CD14-positive monocyte (primary cell): ENCODE measurements at regions not wholly inside any gene's neighbourhood (a gene's known extent, or its start where the extent isn't known, plus 50 kb on each side); places are given as distances from the start of the nearest gene placed in this dataset.

Experiments used
- DNase-seq, 3 donors: peaks; one replicate each; pipeline ENCODE4 v3.0.0-alpha.2; 2011 to 2022
- H2AFZ ChIP-seq: 2 replicates; pipeline ENCODE4 v1.6.0; 2012; ENCODE audit warnings: mild to moderate bottlenecking, low read depth, low read length, inconsistent platforms; ENCODE audit not compliant: insufficient read depth, poor library complexity, severe bottlenecking
- H3K27ac ChIP-seq, 2 donors: 1 replicate in 1 of 2; 2 replicates in 1 of 2; pipeline ENCODE4 v1.5.1; 2012 to 2013; ENCODE audit warnings: low read length in 2 of 2, control low read depth in 1 of 2, inconsistent platforms in 1 of 2, low read depth in 1 of 2, mild to moderate bottlenecking in 1 of 2
- H3K27me3 ChIP-seq, 2 donors: one replicate each; pipeline versions ENCODE4 v1.6.0 to v1.6.1; 2011 to 2013; ENCODE audit warnings: low read length in 2 of 2; ENCODE audit not compliant: control insufficient read depth in 2 of 2, insufficient read depth in 2 of 2
- H3K36me3 ChIP-seq, 2 donors: replicated peaks in 1 of 2; 1 replicate in 1 of 2; 2 replicates in 1 of 2; pipeline versions ENCODE4 v1.5.1 to v1.6.1; 2012 to 2013; ENCODE audit warnings: low read length in 2 of 2, control low read depth in 1 of 2, inconsistent platforms in 1 of 2, mild to moderate bottlenecking in 1 of 2; ENCODE audit not compliant: insufficient read depth in 2 of 2, control insufficient read depth in 1 of 2
- H3K4me1 ChIP-seq, 2 donors: 1 replicate in 1 of 2; 2 replicates in 1 of 2; pipeline versions ENCODE4 v1.5.1 to v1.6.1; 2012 to 2013; ENCODE audit warnings: low read length in 2 of 2, control low read depth in 1 of 2, inconsistent platforms in 1 of 2, mild to moderate bottlenecking in 1 of 2, moderate library complexity in 1 of 2; ENCODE audit not compliant: insufficient read depth in 2 of 2, control insufficient read depth in 1 of 2
- H3K4me2 ChIP-seq: replicated peaks from 2 replicates; pipeline ENCODE3; 2012; ENCODE audit warnings: low read length, moderate library complexity, mild to moderate bottlenecking; ENCODE audit not compliant: poor library complexity, severe bottlenecking; ENCODE audit errors: extremely low read depth
- H3K4me3 ChIP-seq, 3 experiments: fragments of 200-600 bp in 1 of 3; sonication (generic) in 1 of 3; replicated peaks in 1 of 3; 1 replicate in 2 of 3; 2 replicates in 1 of 3; pipeline ENCODE4 v1.5.1; 2011 to 2013; ENCODE audit warnings: low read length in 3 of 3, mild to moderate bottlenecking in 3 of 3, control low read depth in 2 of 3, low read depth in 2 of 3, inconsistent platforms in 1 of 3, moderate library complexity in 1 of 3
- H3K79me2 ChIP-seq: 2 replicates; pipeline ENCODE4 v1.6.0; 2012; ENCODE audit warnings: mild to moderate bottlenecking, control low read depth, inconsistent platforms, low read length, moderate library complexity; ENCODE audit not compliant: insufficient read depth
- H3K9ac ChIP-seq: 2 replicates; pipeline ENCODE4 v1.6.0; 2017; ENCODE audit warnings: low read length, mild to moderate bottlenecking; ENCODE audit not compliant: insufficient read depth, poor library complexity, severe bottlenecking
- H3K9me3 ChIP-seq, 2 donors: replicated peaks in 1 of 2; 1 replicate in 1 of 2; 2 replicates in 1 of 2; pipeline versions ENCODE4 v1.5.1 to v1.6.1; 2012 to 2013; ENCODE audit warnings: low read length in 2 of 2, control low read depth in 1 of 2; ENCODE audit not compliant: control insufficient read depth in 1 of 2, insufficient read depth in 1 of 2
- H4K20me1 ChIP-seq: 2 replicates; pipeline ENCODE4 v1.6.0; 2012; ENCODE audit warnings: mild to moderate bottlenecking, low read length, control low read depth, moderate library complexity; ENCODE audit not compliant: insufficient read depth
- H3K27ac Mint-ChIP-seq, 7 donors: one replicate each; pipeline ENCODE4 v1.8.0; 2020; ENCODE audit warnings: mild to moderate bottlenecking in 7 of 7, mixed read lengths in 7 of 7, moderate library complexity in 6 of 7, inconsistent platforms in 2 of 7
- H3K27me3 Mint-ChIP-seq, 3 donors: one replicate each; pipeline ENCODE4 v1.8.0; 2021 to 2022; ENCODE audit warnings: low read depth in 3 of 3, mild to moderate bottlenecking in 3 of 3, mixed read lengths in 3 of 3, moderate library complexity in 3 of 3, inconsistent platforms in 1 of 3
- H3K36me3 Mint-ChIP-seq, 2 donors: one replicate each; pipeline ENCODE4 v1.8.0; 2020; ENCODE audit warnings: mixed read lengths in 2 of 2, inconsistent platforms in 1 of 2, mild to moderate bottlenecking in 1 of 2
- H3K4me1 Mint-ChIP-seq: one replicate; pipeline ENCODE4 v1.8.0; 2020; ENCODE audit warnings: mild to moderate bottlenecking, mixed read lengths
- H3K4me3 Mint-ChIP-seq, 2 donors: one replicate each; pipeline ENCODE4 v1.8.0; 2020; ENCODE audit warnings: mild to moderate bottlenecking in 2 of 2, mixed read lengths in 2 of 2, moderate library complexity in 1 of 2
- H3K9me3 Mint-ChIP-seq, 7 donors: one replicate each; pipeline ENCODE4 v1.8.0; 2020 to 2022; ENCODE audit warnings: mixed read lengths in 7 of 7, mild to moderate bottlenecking in 6 of 7, moderate library complexity in 6 of 7, inconsistent platforms in 2 of 7
- WGBS: methylation state at CpG from one replicate; pipeline ENCODE4 v1.1.5; 2013; ENCODE audit warnings: missing lambda C conversion rate; ENCODE audit not compliant: insufficient coverage; 5-methylcytosine and 5-hydroxymethylcytosine counted together
- intact Hi-C, 2 donors: fragments of 100-400 bp; cut with micrococcal nuclease; formaldehyde crosslinking; loops; one replicate each; pipeline versions ENCODE4 v1.15.0 to v1.15.1; 2023
- TF ChIP-seq, protein P1 (sequence below): fragments of 200-600 bp; IDR thresholded peaks from one replicate; pipeline ENCODE4 v1.8.0; 2022; ENCODE audit warnings: antibody characterized with exemption, mild to moderate bottlenecking

DNA sequence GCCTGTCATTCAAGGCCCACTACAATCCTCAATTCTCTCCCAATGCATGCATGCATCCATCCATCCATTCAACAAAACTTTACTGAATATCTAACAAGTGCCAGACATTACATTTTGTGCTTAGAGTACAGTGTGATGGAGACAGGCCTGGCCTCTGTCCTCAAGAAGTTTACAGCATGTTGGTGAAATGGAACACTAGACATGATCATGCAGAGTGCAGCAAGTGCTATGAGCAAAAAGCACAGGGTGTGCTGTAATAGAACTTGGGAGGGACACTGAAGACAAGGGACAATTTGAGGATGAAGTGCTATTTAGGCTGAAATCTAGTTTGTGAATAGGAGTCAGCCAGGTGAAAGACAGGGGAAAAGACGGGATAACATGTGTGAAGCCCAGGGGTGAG, 347.8 kb downstream of the PTEN start:
- no peak overlapping the region for H2AFZ ChIP-seq
- no peak for DNase-seq
- no peak overlapping the region for H3K4me2 ChIP-seq
- intact Hi-C loops: no loop called here
- no peaks in the 10 kb centered on the region for H4K20me1 ChIP-seq
- Mint-ChIP-seq H3K4me3 (no peak overlapping the region), H3K4me1 (no peaks in the 10 kb centered on the region), H3K27ac (no peak overlapping the region), H3K36me3 (no peaks in the 10 kb centered on the region), H3K27me3 (peaks cover 0 to 5% (median 4%) of the 10 kb centered on the region in 3 donors), H3K9me3 (peaks cover 0 to 2% (median 0%) of the 10 kb centered on the region in 7 donors)
- no peaks in the 10 kb centered on the region for H3K36me3 ChIP-seq
- H3K9ac ChIP-seq: no peak overlapping the region
- 100% methylated on average over 1 of the region's 1 CpG for WGBS
- H3K4me3 ChIP-seq: no peak overlapping the region
- H3K79me2 ChIP-seq: no peaks in the 10 kb centered on the region
- no peaks in the 10 kb centered on the region for H3K9me3 ChIP-seq
- no peak overlapping the region for H3K27ac ChIP-seq
- H3K27me3 ChIP-seq: no peaks in the 10 kb centered on the region
- H3K4me1 ChIP-seq: no peaks in the 10 kb centered on the region
- TF ChIP-seq, protein P1, sequence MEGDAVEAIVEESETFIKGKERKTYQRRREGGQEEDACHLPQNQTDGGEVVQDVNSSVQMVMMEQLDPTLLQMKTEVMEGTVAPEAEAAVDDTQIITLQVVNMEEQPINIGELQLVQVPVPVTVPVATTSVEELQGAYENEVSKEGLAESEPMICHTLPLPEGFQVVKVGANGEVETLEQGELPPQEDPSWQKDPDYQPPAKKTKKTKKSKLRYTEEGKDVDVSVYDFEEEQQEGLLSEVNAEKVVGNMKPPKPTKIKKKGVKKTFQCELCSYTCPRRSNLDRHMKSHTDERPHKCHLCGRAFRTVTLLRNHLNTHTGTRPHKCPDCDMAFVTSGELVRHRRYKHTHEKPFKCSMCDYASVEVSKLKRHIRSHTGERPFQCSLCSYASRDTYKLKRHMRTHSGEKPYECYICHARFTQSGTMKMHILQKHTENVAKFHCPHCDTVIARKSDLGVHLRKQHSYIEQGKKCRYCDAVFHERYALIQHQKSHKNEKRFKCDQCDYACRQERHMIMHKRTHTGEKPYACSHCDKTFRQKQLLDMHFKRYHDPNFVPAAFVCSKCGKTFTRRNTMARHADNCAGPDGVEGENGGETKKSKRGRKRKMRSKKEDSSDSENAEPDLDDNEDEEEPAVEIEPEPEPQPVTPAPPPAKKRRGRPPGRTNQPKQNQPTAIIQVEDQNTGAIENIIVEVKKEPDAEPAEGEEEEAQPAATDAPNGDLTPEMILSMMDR: no peak

DNA sequence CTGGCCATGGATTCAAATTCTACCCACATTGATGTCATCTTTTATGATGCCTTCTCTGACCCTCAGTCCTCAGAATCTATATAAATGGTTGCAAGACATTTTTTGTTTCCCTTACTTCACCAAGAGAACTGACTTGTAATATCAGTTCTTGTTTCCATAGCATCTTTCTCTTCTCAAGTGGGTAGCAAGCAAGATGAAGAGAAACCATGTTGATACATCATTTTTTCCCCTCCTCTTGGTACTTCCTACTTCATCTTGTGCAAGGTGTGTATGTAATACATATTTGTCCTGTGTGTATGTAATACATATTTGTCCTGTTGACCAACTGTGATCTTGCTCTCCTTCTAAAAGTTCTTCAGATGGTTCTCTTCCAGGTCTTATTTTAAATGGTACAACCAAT, 348.6 kb downstream of the PTEN start:
- H3K4me1 ChIP-seq: no peaks in the 10 kb centered on the region
- TF ChIP-seq, protein P1: no peak
- H3K27me3 ChIP-seq: no peaks in the 10 kb centered on the region
- H3K4me2 ChIP-seq: no peak overlapping the region
- Mint-ChIP-seq H3K4me3 (no peak overlapping the region), H3K4me1 (no peaks in the 10 kb centered on the region), H3K9me3 (peaks cover 0 to 2% (median 0%) of the 10 kb centered on the region in 7 donors), H3K27ac (no peak overlapping the region), H3K36me3 (no peaks in the 10 kb centered on the region), H3K27me3 (peaks cover 0 to 5% (median 4%) of the 10 kb centered on the region in 3 donors)
- H3K27ac ChIP-seq: no peak overlapping the region
- H3K36me3 ChIP-seq: no peaks in the 10 kb centered on the region
- no peak for DNase-seq
- H4K20me1 ChIP-seq: no peaks in the 10 kb centered on the region
- no peak overlapping the region for H3K9ac ChIP-seq
- H3K4me3 ChIP-seq: no peak overlapping the region
- no peaks in the 10 kb centered on the region for H3K79me2 ChIP-seq
- H2AFZ ChIP-seq: no peak overlapping the region
- no peaks in the 10 kb centered on the region for H3K9me3 ChIP-seq
- intact Hi-C loops: no loop called here
